Endodermal cell (in vitro differentiated cells): ENCODE measurements at regions not wholly inside any gene's neighbourhood (a gene's known extent, or its start where the extent isn't known, plus 50 kb on each side); places are given as distances from the start of the nearest gene placed in this dataset.
A peak's percentile ranks its signal among the peaks of the same experiment; 100 is the strongest.

ENCODE experiments used
- DNase-seq: peaks from one replicate; pipeline ENCODE4 v3.0.0-alpha.2; 2017
- H3K27ac ChIP-seq: 2 replicates; pipeline ENCODE4 v1.5.1; 2013; ENCODE audit warnings: mild to moderate bottlenecking, low read depth, low read length, moderate library complexity
- H3K27me3 ChIP-seq: 2 replicates; pipeline ENCODE4 v1.6.1; 2013; ENCODE audit warnings: mild to moderate bottlenecking, low read length, moderate library complexity; ENCODE audit not compliant: insufficient read depth, control insufficient read depth, poor library complexity, severe bottlenecking
- H3K36me3 ChIP-seq: 2 replicates; pipeline ENCODE4 v1.7.0; 2013; ENCODE audit warnings: mild to moderate bottlenecking, low read length, moderate library complexity; ENCODE audit not compliant: control insufficient read depth, insufficient read depth
- H3K4me1 ChIP-seq: one replicate; pipeline ENCODE4 v1.7.0; 2013; ENCODE audit warnings: low read length; ENCODE audit not compliant: control insufficient read depth, insufficient read depth
- H3K4me3 ChIP-seq: 2 replicates; pipeline ENCODE4 v1.5.1; 2013; ENCODE audit warnings: mild to moderate bottlenecking, low read length, moderate library complexity
- H3K9ac ChIP-seq: 2 replicates; pipeline ENCODE4 v1.6.1; 2013; ENCODE audit warnings: mild to moderate bottlenecking, low read length, moderate library complexity; ENCODE audit not compliant: poor library complexity, severe bottlenecking; ENCODE audit errors: extremely low read depth
- H3K9me3 ChIP-seq: 2 replicates; pipeline ENCODE4 v1.6.1; 2013; ENCODE audit warnings: mild to moderate bottlenecking, low read length, moderate library complexity; ENCODE audit not compliant: control insufficient read depth
- H3K27ac Mint-ChIP-seq: 2 replicates; pipeline ENCODE4 v1.8.0; 2020; ENCODE audit warnings: mixed read lengths
- H3K27me3 Mint-ChIP-seq: 2 replicates; pipeline ENCODE4 v1.8.0; 2021; ENCODE audit warnings: mild to moderate bottlenecking, mixed read lengths; ENCODE audit not compliant: insufficient read depth
- H3K36me3 Mint-ChIP-seq: 2 replicates; pipeline ENCODE4 v1.8.0; 2020; ENCODE audit warnings: low read depth, mixed read lengths
- H3K4me1 Mint-ChIP-seq: 2 replicates; pipeline ENCODE4 v1.8.0; 2020; ENCODE audit warnings: mixed read lengths
- H3K4me3 Mint-ChIP-seq: 2 replicates; pipeline ENCODE4 v1.8.0; 2020; ENCODE audit warnings: mild to moderate bottlenecking, moderate library complexity, mixed read lengths
- H3K9me3 Mint-ChIP-seq: 2 replicates; pipeline ENCODE4 v1.8.0; 2020; ENCODE audit warnings: mild to moderate bottlenecking, mixed read lengths
- WGBS, 2 experiments: methylation state at CpG; one replicate each; pipeline versions ENCODE4 v1.1.5 to v1.1.7; 2013; ENCODE audit warnings: missing lambda C conversion rate in 2 of 2, mixed read lengths in 1 of 2; ENCODE audit not compliant: insufficient coverage in 1 of 2, insufficient read length in 1 of 2; 5-methylcytosine and 5-hydroxymethylcytosine counted together
- TF ChIP-seq, protein P1 (sequence below): fragments of 200-600 bp; sonication (generic); conservative IDR thresholded peaks from 2 replicates; pipeline ENCODE4 v1.5.0; 2021; ENCODE audit warnings: antibody characterized with exemption, mild to moderate bottlenecking

DNA sequence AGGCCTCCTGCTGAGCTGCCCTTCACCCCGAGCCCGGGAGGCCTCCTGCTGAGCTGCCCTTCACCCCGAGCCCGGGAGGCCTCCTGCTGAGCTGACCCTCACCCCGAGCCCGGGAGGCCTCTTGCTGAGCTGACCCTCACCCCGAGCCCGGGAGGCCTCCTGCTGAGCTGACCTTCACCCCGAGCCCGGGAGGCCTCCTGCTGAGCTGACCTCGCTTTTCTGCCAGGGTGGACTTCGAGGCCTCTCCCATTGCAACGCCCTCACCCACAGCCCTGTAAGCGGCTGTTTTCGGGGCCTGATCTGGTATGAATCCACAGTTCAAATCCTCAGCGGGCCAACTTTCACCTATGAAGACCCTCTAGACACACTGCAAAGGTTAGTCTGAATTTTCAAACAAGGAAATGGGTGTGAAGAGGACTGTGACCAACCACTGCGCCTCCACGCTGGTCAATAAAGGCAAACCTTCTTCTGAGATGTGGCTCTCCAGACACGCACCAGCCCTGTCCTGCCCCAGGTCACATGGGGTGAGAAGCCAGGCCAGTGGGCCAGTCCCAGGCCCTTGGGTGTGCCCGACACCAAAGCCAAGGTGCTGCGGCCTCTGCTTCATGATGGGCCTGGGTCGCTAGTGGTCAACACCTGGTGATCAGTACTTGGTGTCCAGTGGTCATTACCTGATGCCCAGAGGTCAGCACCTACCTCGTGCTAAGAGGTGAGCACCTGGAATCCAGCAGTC, 225.1 kb upstream of the SALL3 start:
- Histone ChIP-seq H3K9ac (no peak overlapping the region), H3K4me3 (no peak overlapping the region), H3K27ac (no peak overlapping the region), H3K36me3 (no peaks in the 10 kb centered on the region), H3K9me3 (no peaks in the 10 kb centered on the region), H3K27me3 (no peaks in the 10 kb centered on the region), H3K4me1 (no peaks in the 10 kb centered on the region)
- peak; percentile 22 for DNase-seq
- 89 to 98% methylated on average over 10 to 21 of the region's 23 CpGs for WGBS, 2 experiments
- no peaks in the 10 kb centered on the region for H3K27me3 Mint-ChIP-seq
- H3K4me1 Mint-ChIP-seq = no peaks in the 10 kb centered on the region
- TF ChIP-seq, protein P1, sequence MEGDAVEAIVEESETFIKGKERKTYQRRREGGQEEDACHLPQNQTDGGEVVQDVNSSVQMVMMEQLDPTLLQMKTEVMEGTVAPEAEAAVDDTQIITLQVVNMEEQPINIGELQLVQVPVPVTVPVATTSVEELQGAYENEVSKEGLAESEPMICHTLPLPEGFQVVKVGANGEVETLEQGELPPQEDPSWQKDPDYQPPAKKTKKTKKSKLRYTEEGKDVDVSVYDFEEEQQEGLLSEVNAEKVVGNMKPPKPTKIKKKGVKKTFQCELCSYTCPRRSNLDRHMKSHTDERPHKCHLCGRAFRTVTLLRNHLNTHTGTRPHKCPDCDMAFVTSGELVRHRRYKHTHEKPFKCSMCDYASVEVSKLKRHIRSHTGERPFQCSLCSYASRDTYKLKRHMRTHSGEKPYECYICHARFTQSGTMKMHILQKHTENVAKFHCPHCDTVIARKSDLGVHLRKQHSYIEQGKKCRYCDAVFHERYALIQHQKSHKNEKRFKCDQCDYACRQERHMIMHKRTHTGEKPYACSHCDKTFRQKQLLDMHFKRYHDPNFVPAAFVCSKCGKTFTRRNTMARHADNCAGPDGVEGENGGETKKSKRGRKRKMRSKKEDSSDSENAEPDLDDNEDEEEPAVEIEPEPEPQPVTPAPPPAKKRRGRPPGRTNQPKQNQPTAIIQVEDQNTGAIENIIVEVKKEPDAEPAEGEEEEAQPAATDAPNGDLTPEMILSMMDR = no peak
- no peak overlapping the region for H3K4me3 Mint-ChIP-seq
- H3K27ac Mint-ChIP-seq = no peak overlapping the region
- H3K9me3 Mint-ChIP-seq = no peaks in the 10 kb centered on the region
- H3K36me3 Mint-ChIP-seq = no peaks in the 10 kb centered on the region

DNA sequence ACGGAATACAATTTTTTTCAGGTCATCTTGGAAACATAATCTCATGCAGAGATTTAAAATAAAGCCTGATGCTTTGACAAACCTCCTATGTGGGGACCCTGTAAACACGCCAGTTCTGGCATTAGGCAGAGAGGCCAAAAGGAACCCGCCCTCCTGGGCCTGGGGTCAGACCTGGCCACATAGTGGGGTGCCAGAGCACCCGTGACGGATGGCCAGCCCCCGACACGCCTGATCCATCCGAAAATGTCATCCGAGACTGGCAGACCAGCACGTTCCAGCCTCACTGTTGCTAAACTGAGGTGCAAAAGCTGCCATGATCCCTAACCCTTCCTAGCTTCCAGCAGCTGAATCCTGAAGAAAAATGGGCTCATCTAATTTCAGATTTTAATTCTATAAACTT, 222.6 kb upstream of the SALL3 start:
- H3K4me1 Mint-ChIP-seq = no peaks in the 10 kb centered on the region
- H3K9ac ChIP-seq = no peak overlapping the region
- TF ChIP-seq, protein P1 = no peak
- H3K27me3 Mint-ChIP-seq = no peaks in the 10 kb centered on the region
- peaks cover 2% of the 10 kb centered on the region for H3K9me3 Mint-ChIP-seq
- H3K27ac ChIP-seq = no peak overlapping the region
- WGBS, 2 experiments = 90 to 92% methylated on average over 5 to 10 of the region's 10 CpGs
- no peak overlapping the region for H3K27ac Mint-ChIP-seq
- H3K36me3 Mint-ChIP-seq = no peaks in the 10 kb centered on the region
- no peaks in the 10 kb centered on the region for H3K4me1 ChIP-seq
- no peaks in the 10 kb centered on the region for H3K9me3 ChIP-seq
- no peaks in the 10 kb centered on the region for H3K36me3 ChIP-seq
- H3K27me3 ChIP-seq = no peaks in the 10 kb centered on the region
- H3K4me3 ChIP-seq = no peak overlapping the region
- DNase-seq = no peak
- no peak overlapping the region for H3K4me3 Mint-ChIP-seq

DNA sequence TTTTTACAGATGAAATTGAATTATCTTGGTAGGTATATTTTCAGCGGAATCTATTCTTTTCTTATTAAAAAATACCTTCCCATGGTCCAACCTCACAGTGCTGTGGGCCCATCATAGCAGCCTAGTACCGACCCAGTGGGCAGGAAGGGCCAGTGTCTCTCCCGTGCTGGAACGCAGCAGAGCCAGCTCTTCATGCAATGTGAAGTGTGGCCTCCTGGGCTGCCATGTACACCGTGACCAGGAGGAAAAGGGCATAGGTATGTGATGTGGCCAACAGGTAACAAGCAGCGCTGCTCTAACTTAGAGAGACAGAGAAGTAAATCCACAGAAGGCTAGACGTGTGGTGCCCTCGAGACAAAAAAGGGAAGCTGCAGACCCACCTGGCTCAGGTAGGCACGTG, 221.1 kb upstream of the SALL3 start:
- Histone ChIP-seq H3K9ac (no peak overlapping the region), H3K4me1 (no peaks in the 10 kb centered on the region), H3K27ac (no peak overlapping the region), H3K9me3 (no peaks in the 10 kb centered on the region), H3K4me3 (no peak overlapping the region), H3K36me3 (no peaks in the 10 kb centered on the region), H3K27me3 (no peaks in the 10 kb centered on the region)
- Mint-ChIP-seq H3K27me3 (no peaks in the 10 kb centered on the region), H3K4me3 (no peak overlapping the region), H3K9me3 (peaks cover 8% of the 10 kb centered on the region), H3K27ac (no peak overlapping the region), H3K36me3 (no peaks in the 10 kb centered on the region), H3K4me1 (no peaks in the 10 kb centered on the region)
- TF ChIP-seq, protein P1 = no peak
- no peak for DNase-seq
- WGBS, 2 experiments = 89 to 91% methylated on average over 4 to 9 of the region's 9 CpGs
